ENCODE measurements at regions not wholly inside any gene's neighbourhood (a gene's known extent, or its start where the extent isn't known, plus 50 kb on each side); places are given as distances from the start of the nearest gene placed in this dataset.

GRCh38 chr1:34406833-34407539, 230.3 kb downstream of the C1orf94 start:
- Histone ChIP-seq H3K4me1 (ENCODE audit: low read length) (no peaks in the 10 kb centered on the region), H3K9me3 (ENCODE audit: insufficient read depth, low read length) (no peaks in the 10 kb centered on the region), H3K27me3 (ENCODE audit: low read depth, low read length) (no peaks in the 10 kb centered on the region), H3K4me2 (ENCODE audit: low read length) (no peak overlapping the region), H3K79me2 (ENCODE audit: low read length) (no peaks in the 10 kb centered on the region), H2AFZ (ENCODE audit: low read depth, low read length) (no peak overlapping the region), H3K27ac (ENCODE audit: low read length) (no peak overlapping the region), H3K9ac (ENCODE audit: low read length) (no peak overlapping the region), H4K20me1 (ENCODE audit: insufficient read depth, low read length) (no peaks in the 10 kb centered on the region), H3K36me3 (replicated peaks; ENCODE audit: low read depth, low read length) (no peaks in the 10 kb centered on the region), H3K4me3 (ENCODE audit: low read length) (no peak overlapping the region)
- TF ChIP-seq EZH2phosphoT487 (IDR thresholded peaks at IDR 0.05; ENCODE audit: low read depth) (no peak), CTCF (IDR thresholded peaks at IDR 0.05; ENCODE audit: low read depth, low read length) (no peak)

GRCh38 chr1:34408011-34408410, 231.3 kb downstream of the C1orf94 start:
- Histone ChIP-seq H3K27ac (ENCODE audit: low read length) (no peak overlapping the region), H3K4me3 (ENCODE audit: low read length) (no peak overlapping the region), H2AFZ (ENCODE audit: low read depth, low read length) (no peak overlapping the region), H3K4me1 (ENCODE audit: low read length) (no peaks in the 10 kb centered on the region), H3K9ac (ENCODE audit: low read length) (no peak overlapping the region), H3K79me2 (ENCODE audit: low read length) (no peaks in the 10 kb centered on the region), H3K9me3 (ENCODE audit: insufficient read depth, low read length) (no peaks in the 10 kb centered on the region), H3K4me2 (ENCODE audit: low read length) (no peak overlapping the region), H3K27me3 (ENCODE audit: low read depth, low read length) (no peaks in the 10 kb centered on the region), H4K20me1 (ENCODE audit: insufficient read depth, low read length) (no peaks in the 10 kb centered on the region), H3K36me3 (replicated peaks; ENCODE audit: low read depth, low read length) (no peaks in the 10 kb centered on the region)
- TF ChIP-seq EZH2phosphoT487 (IDR thresholded peaks at IDR 0.05; ENCODE audit: low read depth) (no peak), CTCF (IDR thresholded peaks at IDR 0.05; ENCODE audit: low read depth, low read length) (no peak)

- Histone ChIP-seq H3K9ac (ENCODE audit: low read length) (no peak overlapping the region), H3K4me2 (ENCODE audit: low read length) (no peak overlapping the region), H3K27ac (ENCODE audit: low read length) (no peak overlapping the region), H3K36me3 (replicated peaks; ENCODE audit: low read depth, low read length) (no peaks in the 10 kb centered on the region), H3K4me3 (ENCODE audit: low read length) (no peak overlapping the region), H3K79me2 (ENCODE audit: low read length) (no peaks in the 10 kb centered on the region), H3K27me3 (ENCODE audit: low read depth, low read length) (no peaks in the 10 kb centered on the region), H4K20me1 (ENCODE audit: insufficient read depth, low read length) (no peaks in the 10 kb centered on the region), H3K4me1 (ENCODE audit: low read length) (no peaks in the 10 kb centered on the region), H3K9me3 (ENCODE audit: insufficient read depth, low read length) (no peaks in the 10 kb centered on the region), H2AFZ (ENCODE audit: low read depth, low read length) (no peak overlapping the region)
- TF ChIP-seq CTCF (IDR thresholded peaks at IDR 0.05; ENCODE audit: low read depth, low read length) (no peak), EZH2phosphoT487 (IDR thresholded peaks at IDR 0.05; ENCODE audit: low read depth) (no peak)
Observed at GRCh38 chr1:34409689-34410229, 233.1 kb downstream of the C1orf94 start.

GRCh38 chr1:34412598-34413370, 236.1 kb downstream of the C1orf94 start:
- Histone ChIP-seq H3K36me3 (replicated peaks; ENCODE audit: low read depth, low read length) (no peaks in the 10 kb centered on the region), H3K4me1 (ENCODE audit: low read length) (no peaks in the 10 kb centered on the region), H3K9ac (ENCODE audit: low read length) (no peak overlapping the region), H3K27ac (ENCODE audit: low read length) (no peak overlapping the region), H3K27me3 (ENCODE audit: low read depth, low read length) (no peaks in the 10 kb centered on the region), H3K4me2 (ENCODE audit: low read length) (no peak overlapping the region), H3K9me3 (ENCODE audit: insufficient read depth, low read length) (no peaks in the 10 kb centered on the region), H3K79me2 (ENCODE audit: low read length) (no peaks in the 10 kb centered on the region), H2AFZ (ENCODE audit: low read depth, low read length) (no peak overlapping the region), H3K4me3 (ENCODE audit: low read length) (no peak overlapping the region), H4K20me1 (ENCODE audit: insufficient read depth, low read length) (no peaks in the 10 kb centered on the region)
- TF ChIP-seq EZH2phosphoT487 (IDR thresholded peaks at IDR 0.05; ENCODE audit: low read depth) (no peak), CTCF (IDR thresholded peaks at IDR 0.05; ENCODE audit: low read depth, low read length) (no peak)

All from OCI-LY3 (cell line).